ENCODE measurements at regions not wholly inside any gene's neighbourhood (a gene's known extent, or its start where the extent isn't known, plus 50 kb on each side); places are given as distances from the start of the nearest gene placed in this dataset.

DNA sequence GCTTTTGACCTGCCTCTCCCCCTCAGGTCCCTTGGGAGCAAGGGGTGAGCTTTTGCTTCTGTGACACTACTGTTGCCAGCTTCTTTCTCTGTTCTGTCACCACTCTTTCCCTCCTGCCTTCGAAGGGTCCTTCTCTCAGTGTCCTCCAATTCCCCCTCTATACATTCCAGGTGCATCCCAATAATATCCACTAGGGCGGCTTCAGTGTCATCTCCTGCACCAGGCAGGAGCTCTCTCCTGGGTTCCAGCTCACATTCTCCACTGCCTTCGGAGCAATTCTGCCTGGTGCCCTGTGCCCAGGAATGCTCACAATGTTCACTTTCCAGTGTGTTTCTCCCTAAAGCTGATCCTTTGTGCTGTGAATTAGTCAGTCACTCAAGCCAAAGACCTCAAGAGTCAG is 83.9 kb upstream of the CXCL14 start:
- POLR2A ChIA-PET: no interaction called here
- no peak for DNase-seq (ENCODE audit: extremely low spot score)
- TF ChIP-seq, protein P1, sequence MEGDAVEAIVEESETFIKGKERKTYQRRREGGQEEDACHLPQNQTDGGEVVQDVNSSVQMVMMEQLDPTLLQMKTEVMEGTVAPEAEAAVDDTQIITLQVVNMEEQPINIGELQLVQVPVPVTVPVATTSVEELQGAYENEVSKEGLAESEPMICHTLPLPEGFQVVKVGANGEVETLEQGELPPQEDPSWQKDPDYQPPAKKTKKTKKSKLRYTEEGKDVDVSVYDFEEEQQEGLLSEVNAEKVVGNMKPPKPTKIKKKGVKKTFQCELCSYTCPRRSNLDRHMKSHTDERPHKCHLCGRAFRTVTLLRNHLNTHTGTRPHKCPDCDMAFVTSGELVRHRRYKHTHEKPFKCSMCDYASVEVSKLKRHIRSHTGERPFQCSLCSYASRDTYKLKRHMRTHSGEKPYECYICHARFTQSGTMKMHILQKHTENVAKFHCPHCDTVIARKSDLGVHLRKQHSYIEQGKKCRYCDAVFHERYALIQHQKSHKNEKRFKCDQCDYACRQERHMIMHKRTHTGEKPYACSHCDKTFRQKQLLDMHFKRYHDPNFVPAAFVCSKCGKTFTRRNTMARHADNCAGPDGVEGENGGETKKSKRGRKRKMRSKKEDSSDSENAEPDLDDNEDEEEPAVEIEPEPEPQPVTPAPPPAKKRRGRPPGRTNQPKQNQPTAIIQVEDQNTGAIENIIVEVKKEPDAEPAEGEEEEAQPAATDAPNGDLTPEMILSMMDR (IDR thresholded peaks at IDR 0.05; ENCODE audit: control extremely low read depth, extremely low read depth, low read depth, missing control alignments): no peak
- CTCF ChIA-PET: no interaction called here

DNA sequence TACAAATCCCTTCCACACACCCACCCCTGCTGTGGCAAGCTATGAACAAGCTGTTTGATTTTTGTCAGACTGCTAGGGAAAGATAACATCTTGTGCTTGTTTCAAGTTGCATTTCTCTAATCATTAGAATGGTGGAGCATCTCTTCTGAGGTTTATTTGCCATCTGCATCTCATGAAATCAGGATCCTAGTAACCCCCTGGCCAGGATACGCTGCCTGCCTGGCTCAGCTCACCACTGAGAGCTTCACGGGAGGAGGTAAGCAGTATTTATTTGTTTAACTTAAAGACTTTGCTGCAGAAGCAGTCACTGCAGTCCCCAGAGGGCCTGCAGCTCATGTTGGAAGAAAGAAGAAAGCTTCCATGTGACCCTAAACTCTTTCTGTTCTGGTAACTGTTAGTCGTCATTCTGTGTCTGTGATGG is 83.3 kb upstream of the CXCL14 start:
- DNase-seq (ENCODE audit: extremely low spot score): no peak
- TF ChIP-seq, protein P1 (IDR thresholded peaks at IDR 0.05; ENCODE audit: control extremely low read depth, extremely low read depth, low read depth, missing control alignments): no peak
- ChIA-PET CTCF (no interaction called here), POLR2A (no interaction called here)

DNA sequence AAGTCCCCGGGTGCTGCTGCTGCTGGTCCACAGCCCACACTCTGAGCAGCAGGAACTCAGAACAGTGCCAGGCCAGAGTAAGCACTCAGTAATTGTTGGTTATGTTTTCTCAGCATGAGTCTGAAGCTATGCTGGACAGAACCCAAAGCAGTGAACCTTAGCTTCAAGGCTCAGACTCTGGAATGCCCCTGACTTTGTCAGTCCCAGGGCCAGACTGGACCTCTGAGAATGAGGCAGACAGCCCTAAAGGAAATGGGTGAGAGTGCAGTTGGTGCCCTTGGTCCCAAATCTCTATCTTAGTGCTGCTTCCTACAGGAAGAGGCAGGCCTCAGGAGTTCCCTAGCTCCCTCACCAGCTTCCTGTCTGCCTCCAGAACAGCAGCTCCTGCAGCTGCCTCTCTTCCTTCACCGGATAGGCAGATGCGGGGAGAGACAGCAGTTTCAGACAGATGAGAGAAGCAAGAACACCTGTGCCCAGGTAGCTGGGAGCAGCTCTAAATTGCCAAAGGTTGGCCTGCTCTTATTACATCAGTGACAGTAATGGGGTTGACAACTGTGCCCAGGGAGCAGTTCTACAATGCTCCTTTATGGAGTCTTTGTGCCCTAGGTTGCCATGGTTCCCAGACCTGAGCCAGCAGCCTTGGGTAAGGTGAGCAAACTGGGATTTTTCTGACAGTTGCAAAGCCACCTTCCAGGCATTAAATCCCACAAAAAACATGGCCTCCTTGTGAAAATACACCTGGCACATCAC is 82.2 kb upstream of the CXCL14 start:
- CTCF ChIA-PET: interaction anchor here (0.7 to 1.6 kb wide), 3 partner anchors 10 to 173 kb away, joined by 3 to 4 read pairs (median 3); partner anchors contain the start of gene SLC25A48
- TF ChIP-seq, protein P1 (IDR thresholded peaks at IDR 0.05; ENCODE audit: control extremely low read depth, extremely low read depth, low read depth, missing control alignments): no peak
- POLR2A ChIA-PET: no interaction called here
- DNase-seq (ENCODE audit: extremely low spot score): no peak

DNA sequence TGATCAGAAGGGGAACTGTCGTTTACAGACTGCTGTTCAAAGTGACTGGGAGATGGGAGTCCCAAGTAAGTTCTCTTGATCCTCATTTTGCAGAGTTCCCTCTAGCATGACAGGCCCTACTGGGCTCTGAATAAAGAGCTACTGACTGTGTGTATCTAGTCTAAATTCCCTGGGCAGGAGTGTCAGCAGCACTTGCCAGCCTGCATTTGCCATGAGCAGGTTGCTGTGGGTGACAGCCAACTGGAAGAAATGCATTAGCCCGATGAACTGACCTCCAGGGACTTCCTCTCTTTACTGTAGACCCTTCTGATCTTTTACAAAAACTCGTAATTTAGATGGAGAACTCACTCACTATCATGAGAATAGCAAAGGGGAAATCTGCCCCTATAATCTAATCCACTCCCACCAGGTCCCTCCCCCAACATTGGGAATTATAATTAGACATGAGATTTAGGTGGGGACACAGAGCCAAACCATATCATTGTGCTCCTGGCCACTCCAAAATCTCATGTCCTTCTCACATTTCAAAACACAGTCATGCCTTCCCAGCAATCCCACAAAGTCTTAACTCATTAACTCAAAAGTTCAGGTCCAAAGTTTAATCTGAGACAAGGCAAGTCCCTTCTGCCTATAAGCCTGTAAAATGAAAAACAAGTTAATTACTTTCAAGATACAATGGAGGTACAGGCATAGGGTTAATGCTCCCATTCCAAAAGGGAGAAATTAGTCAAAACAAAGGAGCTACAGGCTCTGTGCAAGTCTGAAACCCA is 78.9 kb upstream of the CXCL14 start:
- no peak for DNase-seq (ENCODE audit: extremely low spot score)
- ChIA-PET CTCF (no interaction called here), POLR2A (no interaction called here)
- TF ChIP-seq, protein P1 (IDR thresholded peaks at IDR 0.05; ENCODE audit: control extremely low read depth, extremely low read depth, low read depth, missing control alignments): no peak

DNA sequence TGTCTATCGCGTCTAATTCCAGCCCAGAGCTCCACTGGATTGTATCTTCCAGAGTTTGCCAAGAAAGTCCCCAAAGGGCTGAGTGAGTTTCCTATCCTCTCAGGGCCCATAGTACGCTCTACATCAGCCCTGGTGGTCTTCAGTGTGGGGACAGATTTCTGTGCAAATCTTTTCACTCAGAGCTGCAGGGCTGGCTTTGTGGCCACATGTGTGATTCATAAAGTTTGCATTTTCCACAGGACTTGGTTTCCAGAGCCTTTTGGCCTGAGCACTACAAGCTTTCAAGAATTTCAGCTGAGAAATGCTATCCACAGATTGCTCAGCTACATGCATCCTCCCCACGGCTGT is 76.7 kb upstream of the CXCL14 start:
- TF ChIP-seq, protein P1 (IDR thresholded peaks at IDR 0.05; ENCODE audit: control extremely low read depth, extremely low read depth, low read depth, missing control alignments): no peak
- ChIA-PET POLR2A (no interaction called here), CTCF (interaction anchor here (2.2 kb wide), 1 partner anchor 13 kb away, joined by 4 read pairs; no protein-coding TSS in a partner anchor)
- no peak for DNase-seq (ENCODE audit: extremely low spot score)

DNA sequence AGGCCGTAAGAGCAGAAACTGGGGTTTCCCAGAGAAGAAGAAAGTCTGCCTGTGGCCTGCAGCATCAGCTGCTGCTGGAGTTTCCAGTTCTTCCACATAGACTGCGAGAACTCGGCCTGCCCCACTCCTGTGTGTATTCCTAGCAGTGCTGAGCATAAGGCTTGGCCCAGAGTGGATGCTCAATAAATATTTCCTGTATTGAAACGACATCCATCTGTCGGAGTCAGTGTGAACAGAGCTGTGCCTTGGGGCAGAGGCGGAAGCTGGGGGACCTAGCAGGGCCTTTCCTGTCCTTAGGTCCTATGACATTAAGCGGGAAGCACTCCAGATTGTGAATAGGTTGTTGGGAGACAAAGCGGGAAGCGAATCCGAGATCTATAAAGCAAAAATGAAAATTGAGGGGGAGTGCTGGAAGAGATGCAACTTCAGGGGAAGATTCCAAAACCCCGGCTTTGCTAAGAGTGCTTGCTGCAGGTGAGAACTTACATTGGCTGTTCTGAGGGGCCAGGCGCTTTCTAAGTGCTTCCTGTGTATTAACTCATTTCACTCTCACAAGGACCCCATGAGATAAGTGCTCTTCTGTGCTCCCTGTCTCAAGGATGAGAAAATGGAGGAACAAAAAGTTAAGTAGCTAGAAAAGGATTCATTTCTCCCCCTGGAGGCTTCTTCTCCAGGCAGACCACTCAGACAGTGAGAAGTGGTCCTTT is 76.1 kb upstream of the CXCL14 start:
- ChIA-PET CTCF (interaction anchor here (2.2 to 2.6 kb wide), 2 partner anchors 11 to 13 kb away, joined by 4 to 7 read pairs; no protein-coding TSS in a partner anchor), POLR2A (no interaction called here)
- DNase-seq (ENCODE audit: extremely low spot score): no peak
- TF ChIP-seq, protein P1 (IDR thresholded peaks at IDR 0.05; ENCODE audit: control extremely low read depth, extremely low read depth, low read depth, missing control alignments): no peak
